ENCODE measurements at regions not wholly inside any gene's neighbourhood (a gene's known extent, or its start where the extent isn't known, plus 50 kb on each side); places are given as distances from the start of the nearest gene placed in this dataset.
A peak's percentile ranks its signal among the peaks of the same experiment; 100 is the strongest.

DNA sequence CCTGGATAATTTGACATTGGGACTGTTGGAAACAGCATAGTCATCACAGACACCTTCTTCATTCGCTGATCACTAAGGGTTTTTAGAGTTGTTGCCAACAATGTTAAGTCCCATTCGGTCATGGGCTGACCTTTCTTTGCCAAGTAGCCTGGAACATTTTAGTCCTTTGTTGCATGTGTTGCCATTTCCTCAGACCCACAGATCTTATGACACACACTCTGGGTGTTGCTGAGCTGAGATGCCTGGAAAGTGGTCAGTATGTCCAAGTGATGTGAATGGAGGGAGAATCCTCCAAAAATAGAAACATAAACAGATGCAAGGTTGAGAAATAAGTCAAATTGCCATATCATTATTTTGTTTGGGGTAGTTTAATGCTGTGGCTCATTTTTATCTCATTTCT, 61.5 kb upstream of the GJA5 start:
- peak; percentile 75 for ATAC-seq
- H3K36me3 ChIP-seq: no peaks in the 10 kb centered on the region
- peak in 2 of 4 donors; percentile 96 for DNase-seq
- intact Hi-C loops (cut with DNase I): no loop called here
- TF ChIP-seq, protein P1, sequence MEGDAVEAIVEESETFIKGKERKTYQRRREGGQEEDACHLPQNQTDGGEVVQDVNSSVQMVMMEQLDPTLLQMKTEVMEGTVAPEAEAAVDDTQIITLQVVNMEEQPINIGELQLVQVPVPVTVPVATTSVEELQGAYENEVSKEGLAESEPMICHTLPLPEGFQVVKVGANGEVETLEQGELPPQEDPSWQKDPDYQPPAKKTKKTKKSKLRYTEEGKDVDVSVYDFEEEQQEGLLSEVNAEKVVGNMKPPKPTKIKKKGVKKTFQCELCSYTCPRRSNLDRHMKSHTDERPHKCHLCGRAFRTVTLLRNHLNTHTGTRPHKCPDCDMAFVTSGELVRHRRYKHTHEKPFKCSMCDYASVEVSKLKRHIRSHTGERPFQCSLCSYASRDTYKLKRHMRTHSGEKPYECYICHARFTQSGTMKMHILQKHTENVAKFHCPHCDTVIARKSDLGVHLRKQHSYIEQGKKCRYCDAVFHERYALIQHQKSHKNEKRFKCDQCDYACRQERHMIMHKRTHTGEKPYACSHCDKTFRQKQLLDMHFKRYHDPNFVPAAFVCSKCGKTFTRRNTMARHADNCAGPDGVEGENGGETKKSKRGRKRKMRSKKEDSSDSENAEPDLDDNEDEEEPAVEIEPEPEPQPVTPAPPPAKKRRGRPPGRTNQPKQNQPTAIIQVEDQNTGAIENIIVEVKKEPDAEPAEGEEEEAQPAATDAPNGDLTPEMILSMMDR (IDR thresholded peaks at IDR 0.05): no peak
- no peaks in the 10 kb centered on the region for H3K4me1 ChIP-seq
- H3K4me3 ChIP-seq: no peak overlapping the region
- H3K27me3 ChIP-seq: no peaks in the 10 kb centered on the region
- no peak overlapping the region for H3K27ac ChIP-seq
- no peaks in the 10 kb centered on the region for H3K9me3 ChIP-seq

DNA sequence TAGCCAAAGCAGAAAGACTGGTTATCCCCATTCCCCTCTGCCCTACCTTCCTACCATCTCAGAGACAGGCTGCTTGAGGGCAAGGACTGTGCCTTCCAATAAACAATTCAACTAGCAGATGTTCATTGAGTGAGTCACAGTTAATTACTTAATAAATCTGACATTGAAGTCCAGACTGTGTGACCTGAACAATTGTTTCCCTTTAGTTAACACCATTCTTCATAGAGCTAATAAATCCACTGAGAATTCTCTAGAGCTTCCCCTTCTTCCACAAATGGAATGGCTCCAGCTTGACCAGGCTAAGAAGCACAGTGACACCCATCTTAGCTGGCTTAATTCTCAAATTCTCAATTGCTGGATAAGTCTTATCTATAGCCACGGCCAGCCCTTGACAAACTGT, 61.9 kb upstream of the GJA5 start:
- Histone ChIP-seq H3K27ac (peak overlapping the region in 1 of 2 donors; percentile 2), H3K4me1 (no peaks in the 10 kb centered on the region), H3K36me3 (no peaks in the 10 kb centered on the region), H3K4me3 (no peak overlapping the region), H3K27me3 (no peaks in the 10 kb centered on the region), H3K9me3 (no peaks in the 10 kb centered on the region)
- intact Hi-C loops (cut with DNase I): no loop called here
- TF ChIP-seq, protein P1 (IDR thresholded peaks at IDR 0.05): no peak
- DNase-seq: peak in 2 of 4 donors; percentile 92
- ATAC-seq: peak; percentile 71

DNA sequence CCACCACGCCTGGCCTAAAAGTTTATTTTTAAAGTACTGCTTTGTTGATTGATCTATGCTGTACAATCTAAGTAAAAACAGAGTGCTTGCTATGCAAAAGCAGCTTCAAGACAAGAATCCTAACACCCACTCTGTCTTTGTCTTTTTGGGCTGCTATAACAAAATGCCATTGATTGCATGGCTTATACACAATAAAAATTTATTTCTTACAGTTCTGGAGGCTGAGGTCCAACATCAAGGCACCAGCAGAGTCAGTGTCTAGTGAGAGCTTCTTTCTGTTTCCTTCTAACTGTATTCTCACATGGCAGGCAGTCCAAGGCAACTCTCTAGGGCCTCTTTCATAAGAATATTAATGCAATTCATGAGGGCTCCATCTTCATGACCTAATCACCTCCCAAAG, 63.6 kb upstream of the GJA5 start:
- intact Hi-C loops (cut with DNase I): no loop called here
- no peak overlapping the region for H3K4me3 ChIP-seq
- H3K27ac ChIP-seq: no peak overlapping the region
- no peaks in the 10 kb centered on the region for H3K36me3 ChIP-seq
- TF ChIP-seq, protein P1 (IDR thresholded peaks at IDR 0.05): no peak
- H3K9me3 ChIP-seq: no peaks in the 10 kb centered on the region
- ATAC-seq (no peak), DNase-seq (peak in 1 of 4 donors; percentile 28)
- H3K27me3 ChIP-seq: no peaks in the 10 kb centered on the region
- no peaks in the 10 kb centered on the region for H3K4me1 ChIP-seq

DNA sequence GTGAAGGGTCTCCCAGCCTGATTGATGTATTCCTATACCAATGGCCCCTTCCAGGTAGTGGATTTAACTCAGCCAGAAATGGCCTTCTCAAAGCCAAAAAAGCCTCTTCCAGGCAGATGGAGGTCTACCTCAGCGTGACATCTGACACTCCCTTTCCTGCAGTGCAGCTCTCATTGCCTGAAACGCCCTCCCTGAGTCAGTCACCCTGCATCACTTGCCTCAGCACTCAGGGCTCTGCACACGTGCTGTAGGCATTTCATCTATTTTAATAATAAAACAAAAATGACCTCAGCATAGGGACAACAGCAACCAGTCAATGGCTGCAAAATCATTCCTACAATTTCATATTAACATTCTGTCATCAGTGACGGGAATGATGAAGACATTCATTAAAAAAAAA, 64.4 kb upstream of the GJA5 start:
- Histone ChIP-seq H3K27me3 (no peaks in the 10 kb centered on the region), H3K9me3 (no peaks in the 10 kb centered on the region), H3K27ac (no peak overlapping the region), H3K4me3 (no peak overlapping the region), H3K4me1 (no peaks in the 10 kb centered on the region), H3K36me3 (no peaks in the 10 kb centered on the region)
- TF ChIP-seq, protein P1 (IDR thresholded peaks at IDR 0.05): no peak
- DNase-seq (no peak), ATAC-seq (no peak)
- intact Hi-C loops (cut with DNase I): no loop called here

DNA sequence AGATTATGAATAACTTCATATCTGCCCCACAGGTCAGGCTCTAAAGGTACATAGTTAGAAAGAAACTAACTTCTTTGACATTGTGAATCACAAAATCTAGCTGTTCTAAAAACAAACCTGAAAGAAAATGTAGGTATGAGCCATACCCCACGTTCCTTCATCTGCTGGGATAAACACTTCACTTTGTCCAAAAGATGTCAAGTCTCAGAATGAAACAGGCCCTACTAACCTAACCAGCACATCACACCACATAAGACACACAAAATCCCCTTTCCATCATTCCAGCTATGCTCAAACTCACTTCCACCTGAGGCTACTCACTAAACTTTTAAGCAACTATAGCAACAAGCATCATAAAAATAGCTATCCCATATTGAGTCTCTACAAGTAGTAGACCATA, 65.2 kb upstream of the GJA5 start:
- intact Hi-C loops (cut with DNase I): no loop called here

More for the DNA sequence above, 65.2 kb upstream of the GJA5 start:
- DNase-seq (no peak), ATAC-seq (no peak)
- Histone ChIP-seq H3K27me3 (no peaks in the 10 kb centered on the region), H3K4me3 (no peak overlapping the region), H3K9me3 (no peaks in the 10 kb centered on the region), H3K4me1 (no peaks in the 10 kb centered on the region), H3K36me3 (no peaks in the 10 kb centered on the region), H3K27ac (no peak overlapping the region)
- TF ChIP-seq, protein P1 (IDR thresholded peaks at IDR 0.05): no peak
